ENCODE measurements at regions not wholly inside any gene's neighbourhood (a gene's known extent, or its start where the extent isn't known, plus 50 kb on each side); places are given as distances from the start of the nearest gene placed in this dataset.

GRCh38 chr5:68356623-68357022 is 141.1 kb downstream of the PIK3R1 start:
- no peak for TF ChIP-seq POLR2A (IDR thresholded peaks at IDR 0.05; ENCODE audit: low read length)
- no peak for TF ChIP-seq GATA1 (IDR thresholded peaks at IDR 0.05; ENCODE audit: low read depth, low read length)
